ENCODE measurements at regions not wholly inside any gene's neighbourhood (a gene's known extent, or its start where the extent isn't known, plus 50 kb on each side); places are given as distances from the start of the nearest gene placed in this dataset.

DNA sequence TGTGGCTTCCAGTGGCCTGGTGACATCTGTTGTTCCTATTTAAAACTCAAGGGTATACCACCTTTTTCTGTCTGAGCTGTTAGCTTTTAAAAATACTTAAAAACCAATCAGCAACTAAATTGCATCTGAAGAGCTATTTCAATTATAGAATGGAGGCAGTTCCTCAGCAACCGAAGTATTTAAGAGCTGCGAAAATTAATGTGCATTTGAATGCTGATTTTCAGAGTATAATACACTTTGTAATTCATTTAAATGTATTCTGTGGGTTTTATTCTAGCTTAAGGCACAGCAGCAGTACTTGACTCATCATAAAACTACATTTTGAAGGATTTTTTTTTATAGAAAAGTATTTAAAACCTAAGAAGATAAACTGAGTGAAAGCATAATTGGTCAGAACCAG lies 404.9 kb upstream of the PRKCQ start:
- TF ChIP-seq, protein P1, sequence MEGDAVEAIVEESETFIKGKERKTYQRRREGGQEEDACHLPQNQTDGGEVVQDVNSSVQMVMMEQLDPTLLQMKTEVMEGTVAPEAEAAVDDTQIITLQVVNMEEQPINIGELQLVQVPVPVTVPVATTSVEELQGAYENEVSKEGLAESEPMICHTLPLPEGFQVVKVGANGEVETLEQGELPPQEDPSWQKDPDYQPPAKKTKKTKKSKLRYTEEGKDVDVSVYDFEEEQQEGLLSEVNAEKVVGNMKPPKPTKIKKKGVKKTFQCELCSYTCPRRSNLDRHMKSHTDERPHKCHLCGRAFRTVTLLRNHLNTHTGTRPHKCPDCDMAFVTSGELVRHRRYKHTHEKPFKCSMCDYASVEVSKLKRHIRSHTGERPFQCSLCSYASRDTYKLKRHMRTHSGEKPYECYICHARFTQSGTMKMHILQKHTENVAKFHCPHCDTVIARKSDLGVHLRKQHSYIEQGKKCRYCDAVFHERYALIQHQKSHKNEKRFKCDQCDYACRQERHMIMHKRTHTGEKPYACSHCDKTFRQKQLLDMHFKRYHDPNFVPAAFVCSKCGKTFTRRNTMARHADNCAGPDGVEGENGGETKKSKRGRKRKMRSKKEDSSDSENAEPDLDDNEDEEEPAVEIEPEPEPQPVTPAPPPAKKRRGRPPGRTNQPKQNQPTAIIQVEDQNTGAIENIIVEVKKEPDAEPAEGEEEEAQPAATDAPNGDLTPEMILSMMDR (IDR thresholded peaks at IDR 0.05), result no peak
- TF ChIP-seq EZH2 (IDR thresholded peaks at IDR 0.05), result no peak

Data from neural progenitor cell (in vitro differentiated cells).